Activated CD4-positive, alpha-beta T cell treated with anti-CD3 and anti-CD28 coated beads, Interleukin-10, Interleukin-2, amounts not matched to agents 100 ng/mL and 50 ng/mL, durations not matched to agents 16 hours and 8 hours (primary cell): ENCODE measurements at regions not wholly inside any gene's neighbourhood (a gene's known extent, or its start where the extent isn't known, plus 50 kb on each side); places are given as distances from the start of the nearest gene placed in this dataset.

Source experiments
- DNase-seq: peaks from one replicate; pipeline ENCODE4 v3.0.0-alpha.2; 2020

- DNase-seq = no peak
These were observed 810.3 kb upstream of the SALL3 start for GRCh38 chr18:78169174-78169864.

DNA sequence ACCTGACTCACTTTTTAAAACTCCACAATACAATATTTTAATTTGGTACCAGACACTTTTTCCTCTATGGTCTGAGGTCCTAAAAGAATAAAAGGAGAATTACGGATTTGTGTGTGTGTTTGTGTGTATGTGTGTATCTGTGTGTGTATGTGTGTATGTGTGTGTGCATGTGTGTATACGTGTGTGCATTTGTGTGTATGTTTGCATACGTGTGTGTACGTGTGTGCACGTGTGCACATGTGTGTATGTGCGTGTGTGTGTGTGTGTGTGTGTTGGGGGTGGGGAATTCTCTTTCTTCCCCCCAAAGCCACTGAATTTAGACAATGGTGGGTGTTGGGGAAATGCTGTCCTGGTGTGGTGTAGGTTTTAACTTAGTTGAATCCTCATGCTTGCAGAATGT lies 807.7 kb upstream of the SALL3 start:
- DNase-seq = no peak

DNA sequence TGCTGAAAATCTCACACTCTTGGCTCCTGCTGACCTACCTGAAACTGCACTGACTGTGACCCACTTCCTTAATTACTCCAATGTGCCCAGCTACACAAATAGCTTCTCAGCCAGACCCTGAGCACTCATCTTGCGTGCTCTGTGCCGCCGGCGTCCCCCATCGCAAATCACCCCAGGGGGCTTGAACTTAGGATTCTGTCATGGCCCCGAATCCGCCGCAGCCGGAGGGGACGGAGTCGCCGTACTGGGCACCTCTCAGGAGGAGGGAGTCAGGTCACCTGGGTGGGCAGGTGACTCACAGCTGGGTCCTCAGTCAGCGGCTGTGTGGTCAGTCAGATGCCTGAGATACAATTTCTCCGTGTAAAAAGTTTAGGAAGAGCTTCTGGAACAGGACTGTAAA lies 804.9 kb upstream of the SALL3 start:
- no peak for DNase-seq

DNA sequence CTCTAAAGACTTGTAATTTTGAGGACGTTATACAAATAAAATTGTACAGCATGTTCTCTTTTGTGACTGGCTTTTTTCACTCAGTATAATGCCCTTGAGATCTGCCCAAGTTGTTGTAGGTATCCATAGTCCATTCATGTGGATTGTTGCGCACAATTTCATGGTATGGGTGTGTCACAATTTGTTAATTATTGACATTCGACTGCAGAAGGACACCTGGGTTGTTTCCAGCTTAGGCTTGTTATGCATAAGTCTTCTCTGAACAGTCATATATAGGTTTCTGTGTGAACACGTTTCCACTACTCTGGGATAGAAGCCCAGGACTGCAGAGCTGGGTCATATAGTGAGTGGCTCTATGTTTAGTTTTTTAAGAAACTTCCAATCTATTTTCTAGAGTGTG lies 800.8 kb upstream of the SALL3 start:
- no peak for DNase-seq

GRCh38 chr18:78180741-78181140 lies 798.9 kb upstream of the SALL3 start:
- no peak for DNase-seq

DNA sequence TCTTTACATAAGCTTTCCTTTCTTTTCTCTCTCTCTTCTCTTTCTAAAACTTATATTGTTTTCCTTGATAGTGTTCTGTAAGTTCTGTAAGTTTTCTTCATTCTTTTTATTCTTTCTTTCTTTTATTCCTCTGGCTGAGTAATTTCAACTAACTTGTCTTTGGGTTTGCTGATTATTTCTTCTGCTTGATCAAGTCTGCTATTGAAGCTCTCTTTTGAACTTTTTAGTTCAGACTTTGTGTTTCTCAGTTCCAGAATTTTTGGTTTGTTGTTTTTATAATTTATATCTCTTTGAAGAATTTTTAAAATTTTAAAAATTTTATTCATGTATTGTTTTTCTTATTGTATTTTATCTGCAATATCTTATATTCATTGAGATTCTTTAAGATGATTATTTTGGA lies 795.8 kb upstream of the SALL3 start:
- no peak for DNase-seq

GRCh38 chr18:78191276-78191675 lies 788.3 kb upstream of the SALL3 start:
- DNase-seq = no peak

- no peak for DNase-seq
These were observed 787.6 kb upstream of the SALL3 start for GRCh38 chr18:78192054-78192453.

- no peak for DNase-seq
These were observed 783.3 kb upstream of the SALL3 start for GRCh38 chr18:78196280-78196679.

GRCh38 chr18:78199002-78199401 lies 780.6 kb upstream of the SALL3 start:
- DNase-seq = no peak

DNA sequence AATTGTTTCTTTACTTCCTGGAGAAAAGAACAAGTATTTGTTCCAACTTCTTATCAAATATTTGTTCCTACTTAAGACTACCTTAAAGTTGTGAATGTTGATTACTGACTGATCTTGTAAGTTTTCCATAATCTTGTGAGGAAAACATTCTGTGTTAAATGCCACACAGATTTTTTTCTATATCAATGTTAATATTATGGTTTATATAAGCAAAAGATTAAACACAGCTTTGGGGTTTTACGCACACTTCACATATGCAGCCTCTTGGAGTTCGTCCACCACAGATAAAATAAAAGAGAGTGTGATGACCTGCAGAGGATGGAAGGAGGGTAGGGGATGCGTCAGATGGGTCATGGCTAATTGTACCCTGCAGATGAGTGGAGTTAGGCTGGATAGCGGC lies 780.0 kb upstream of the SALL3 start:
- no peak for DNase-seq

GRCh38 chr18:78207942-78208341 lies 771.7 kb upstream of the SALL3 start:
- DNase-seq = no peak

DNA sequence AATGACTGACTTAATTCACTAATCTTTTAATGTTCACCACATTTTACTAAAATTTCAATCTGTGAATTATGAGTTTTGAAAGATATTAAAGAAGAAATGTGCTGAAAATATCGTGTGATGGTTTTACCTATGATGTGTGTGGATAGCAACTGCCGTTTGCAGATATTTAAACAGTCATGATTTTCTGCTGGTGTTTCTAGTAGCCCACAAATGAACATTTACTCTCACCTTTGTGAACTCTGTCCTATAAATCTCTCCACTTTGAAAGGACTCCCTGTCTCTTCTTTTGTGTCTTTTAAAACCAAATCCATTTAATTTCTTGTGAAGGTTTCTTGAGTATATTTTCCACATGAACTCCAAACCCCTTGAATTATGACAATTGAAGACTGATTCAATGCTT lies 771.2 kb upstream of the SALL3 start:
- no peak for DNase-seq

- DNase-seq = no peak
These were observed 766.1 kb upstream of the SALL3 start for GRCh38 chr18:78213361-78213994.

- DNase-seq = no peak
These were observed 758.1 kb upstream of the SALL3 start for GRCh38 chr18:78221496-78221895.

DNA sequence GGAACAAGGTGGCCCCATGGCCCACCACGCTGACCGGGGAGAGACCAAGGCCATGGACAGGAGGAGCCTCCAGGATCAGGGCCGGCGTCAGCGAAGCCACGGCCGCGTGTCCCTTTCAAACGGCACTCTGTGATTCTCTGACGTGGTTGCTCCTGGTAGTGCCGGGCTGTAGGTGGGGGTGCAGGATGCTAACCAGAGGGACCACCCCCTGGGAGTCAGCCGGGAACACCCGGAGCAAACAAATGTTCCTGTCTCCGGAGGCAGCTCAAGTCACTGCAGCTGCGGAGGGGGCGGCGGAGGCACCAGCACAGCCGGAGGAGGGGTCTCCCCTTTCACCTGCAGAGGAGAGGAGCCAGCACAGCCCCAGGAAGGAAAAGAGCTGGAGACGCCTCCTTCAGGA lies 750.6 kb upstream of the SALL3 start:
- no peak for DNase-seq

DNA sequence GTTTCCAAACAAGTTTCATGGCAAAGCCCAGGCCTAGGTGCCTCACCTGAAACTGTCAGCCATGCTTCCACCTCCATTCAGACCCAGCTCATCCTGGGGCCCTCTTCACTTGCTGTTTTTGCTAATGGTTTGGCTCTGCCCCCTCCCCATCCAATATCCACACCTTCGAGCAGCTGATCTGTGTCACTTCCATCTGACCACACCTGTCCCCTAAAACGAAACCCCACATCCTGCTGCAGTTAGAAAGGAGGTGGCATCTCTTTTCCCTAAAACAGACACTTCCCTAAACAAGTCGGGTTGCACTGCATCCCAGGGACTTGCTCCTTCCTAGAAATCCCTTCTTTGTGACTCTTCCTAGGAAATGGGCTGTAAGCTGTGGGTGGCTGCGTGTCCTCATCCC lies 748.7 kb upstream of the SALL3 start:
- DNase-seq = no peak

DNA sequence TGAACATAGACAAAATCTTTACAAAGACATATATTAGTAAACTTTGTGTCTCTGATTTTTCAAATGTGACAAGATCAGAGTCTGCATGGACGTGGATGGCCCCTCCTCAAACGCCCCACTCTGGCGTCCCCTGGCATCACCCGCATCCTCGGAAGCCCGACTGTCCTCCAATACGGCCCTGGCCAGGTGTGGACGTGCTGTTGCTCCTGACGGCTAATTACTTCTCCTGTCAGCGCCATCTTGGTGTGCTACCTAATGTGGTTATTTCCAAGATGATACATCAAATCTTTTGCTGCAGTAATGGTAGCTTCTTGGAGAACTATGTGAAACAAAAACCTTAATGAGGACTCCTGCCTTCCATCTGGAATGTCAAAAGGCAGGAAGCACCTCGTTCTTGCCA lies 747.4 kb upstream of the SALL3 start:
- DNase-seq = no peak

DNA sequence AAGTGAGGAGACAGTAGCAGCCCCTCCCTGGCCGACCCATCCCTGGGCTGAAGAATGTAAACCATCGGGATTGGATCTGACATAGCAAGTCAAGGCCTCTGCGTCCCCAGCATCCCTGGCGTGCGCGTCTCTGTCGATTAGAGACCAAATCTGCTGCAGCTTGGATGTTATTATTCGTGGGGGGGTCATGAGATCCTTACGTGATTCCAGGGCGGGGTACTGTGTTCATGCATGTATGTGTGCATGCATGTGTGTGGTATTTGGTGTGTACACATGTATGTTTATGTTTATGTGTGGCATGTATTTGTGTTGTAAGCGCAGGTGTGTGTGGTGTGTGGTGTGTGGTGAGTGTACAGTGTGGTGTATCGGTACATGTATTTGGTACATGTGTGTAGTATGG lies 741.8 kb upstream of the SALL3 start:
- DNase-seq = no peak

DNA sequence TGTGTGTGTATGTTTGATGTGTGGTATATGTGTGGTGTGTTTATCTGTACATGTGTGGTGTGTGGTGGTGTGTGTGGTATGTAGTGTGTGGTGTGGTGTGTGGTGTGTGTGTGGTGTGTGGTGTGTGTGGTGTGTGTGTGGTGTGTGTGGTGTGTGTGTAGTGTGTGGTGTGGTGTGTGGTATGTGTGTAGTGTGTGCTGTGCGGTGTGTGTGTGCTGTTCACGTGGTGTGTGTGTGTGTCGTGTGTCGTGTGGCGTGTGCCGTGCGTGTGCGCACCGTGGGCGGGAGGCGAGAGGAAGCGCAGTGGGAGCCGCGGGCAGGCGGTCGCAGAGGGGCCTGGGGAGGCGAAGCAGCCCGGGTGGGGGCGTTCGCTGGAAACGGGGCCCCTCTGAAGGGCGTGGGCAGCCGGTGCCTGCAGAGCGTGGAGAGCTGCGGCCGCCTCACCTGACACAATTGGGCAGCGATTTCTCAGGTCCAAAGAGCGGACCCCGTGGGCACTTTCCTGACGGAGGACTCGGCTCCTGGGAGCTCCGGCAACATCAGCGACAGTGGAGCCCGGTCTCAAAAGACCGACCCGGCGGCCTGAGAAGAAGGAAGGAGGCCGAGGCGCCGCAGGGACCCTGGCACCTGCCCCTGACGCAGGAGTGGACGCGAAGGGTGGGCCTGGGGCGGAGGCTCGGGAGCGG lies 741.1 kb upstream of the SALL3 start:
- no peak for DNase-seq

DNA sequence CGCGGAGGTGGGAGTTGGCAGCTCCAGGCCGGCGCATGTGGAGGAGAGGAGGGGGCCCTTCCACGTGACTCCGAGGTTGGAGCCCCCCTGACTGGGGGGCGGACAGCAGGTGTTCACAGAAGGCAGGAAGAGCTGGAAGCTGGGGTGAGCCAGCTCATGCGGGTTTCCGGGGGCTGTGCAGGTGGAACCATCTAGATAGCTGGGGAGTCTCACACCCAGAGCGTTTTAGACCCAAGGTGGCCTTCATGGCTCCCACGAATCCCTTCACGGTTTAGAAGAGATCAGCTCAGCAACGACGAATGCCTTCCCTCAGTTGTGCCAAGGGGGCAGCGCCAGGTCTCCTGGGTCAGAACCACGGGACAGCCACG lies 740.5 kb upstream of the SALL3 start:
- DNase-seq = no peak

- no peak for DNase-seq
These were observed 739.5 kb upstream of the SALL3 start for GRCh38 chr18:78240101-78240500.

DNA sequence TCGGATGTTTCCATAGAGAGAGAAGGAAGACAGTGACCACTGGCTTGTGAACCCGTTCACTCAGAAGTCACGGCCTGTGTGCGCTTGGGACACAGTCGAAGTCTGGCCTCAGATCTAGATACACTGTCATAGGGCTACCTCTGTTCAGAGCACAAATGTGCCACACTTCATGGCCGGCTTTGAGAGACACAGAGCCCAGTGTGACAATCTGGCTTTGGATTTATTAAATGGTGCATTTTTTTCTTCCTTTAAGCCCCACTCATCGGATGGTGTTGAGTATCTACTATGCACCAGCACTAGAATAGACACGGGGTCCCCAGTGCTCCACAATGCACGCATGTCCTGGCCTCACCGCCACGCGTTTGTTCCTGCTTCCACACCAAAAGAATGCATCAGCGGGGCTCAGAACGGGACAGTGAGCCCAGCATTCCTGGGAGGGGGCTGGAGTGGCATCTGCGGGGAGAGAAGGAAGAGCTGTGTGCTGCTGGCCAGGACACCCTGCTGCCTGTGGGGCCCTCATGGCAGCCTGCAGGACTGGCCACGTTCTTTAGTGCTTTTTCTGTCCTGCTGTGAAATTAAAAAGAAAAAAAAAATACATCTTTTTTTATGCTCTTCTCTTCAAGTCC lies 738.9 kb upstream of the SALL3 start:
- DNase-seq = no peak
